MM.1S (cell line): ENCODE measurements at regions not wholly inside any gene's neighbourhood (a gene's known extent, or its start where the extent isn't known, plus 50 kb on each side); places are given as distances from the start of the nearest gene placed in this dataset.
A peak's percentile ranks its signal among the peaks of the same experiment; 100 is the strongest.
"Not testable (repeated sequence)": the region's sequence is repeated elsewhere in the genome, so short reads cannot be mapped to it uniquely, and the experiment has no call there.

ENCODE experiments used
- DNase-seq: peaks from one replicate; pipeline ENCODE4 v3.0.0-alpha.2; 2015
- H2AFZ ChIP-seq: fragments of 300-600 bp; sonication (generic); 2 replicates; pipeline ENCODE4 v1.6.0; 2016; ENCODE audit warnings: antibody characterized with exemption, low read length
- H3F3A ChIP-seq: fragments of 300-600 bp; sonication (generic); 2 replicates; pipeline ENCODE4 v1.6.1; 2016; ENCODE audit warnings: mild to moderate bottlenecking, antibody characterized with exemption, low read length, moderate library complexity, mixed read lengths; ENCODE audit not compliant: insufficient read depth
- H3K27ac ChIP-seq: fragments of 300-600 bp; sonication (generic); 2 replicates; pipeline ENCODE4 v1.5.1; 2016; ENCODE audit warnings: mild to moderate bottlenecking, low read length
- H3K27me3 ChIP-seq: fragments of 300-600 bp; sonication (generic); replicated peaks from 2 replicates; pipeline ENCODE4 v1.6.0; 2016; ENCODE audit warnings: low read length; ENCODE audit not compliant: insufficient read depth
- H3K36me3 ChIP-seq: fragments of 300-600 bp; sonication (generic); replicated peaks from 2 replicates; pipeline ENCODE4 v1.6.1; 2016; ENCODE audit warnings: mild to moderate bottlenecking, low read length, mixed read lengths; ENCODE audit not compliant: insufficient read depth
- H3K4me1 ChIP-seq: fragments of 300-600 bp; sonication (generic); 2 replicates; pipeline ENCODE4 v1.6.1; 2016; ENCODE audit warnings: low read length, mixed read lengths
- H3K4me2 ChIP-seq: fragments of 300-600 bp; sonication (generic); 2 replicates; pipeline ENCODE4 v1.6.0; 2016; ENCODE audit warnings: low read depth, low read length
- H3K4me3 ChIP-seq: fragments of 300-600 bp; sonication (generic); 2 replicates; pipeline ENCODE4 v1.5.1; 2016; ENCODE audit warnings: low read length, mixed read lengths
- H3K79me2 ChIP-seq: fragments of 300-600 bp; sonication (generic); 2 replicates; pipeline ENCODE4 v1.6.1; 2016; ENCODE audit warnings: mixed run types, low read length, mixed read lengths
- H3K9ac ChIP-seq: fragments of 300-600 bp; sonication (generic); 2 replicates; pipeline ENCODE4 v1.6.1; 2016; ENCODE audit warnings: low read length, mixed read lengths
- H3K9me2 ChIP-seq: fragments of 300-600 bp; sonication (generic); replicated peaks from 2 replicates; pipeline ENCODE4 v1.6.1; 2016; ENCODE audit warnings: mild to moderate bottlenecking, low read length, mixed read lengths; ENCODE audit not compliant: insufficient read depth
- H3K9me3 ChIP-seq: fragments of 300-600 bp; sonication (generic); replicated peaks from 2 replicates; pipeline ENCODE4 v1.6.1; 2016; ENCODE audit warnings: mild to moderate bottlenecking, low read length, mixed read lengths; ENCODE audit not compliant: insufficient read depth
- H4K20me1 ChIP-seq: fragments of 300-600 bp; sonication (generic); 2 replicates; pipeline ENCODE4 v1.6.1; 2016; ENCODE audit warnings: mild to moderate bottlenecking, low read length, moderate library complexity, mixed read lengths; ENCODE audit not compliant: insufficient read depth
- CTCF ChIP-seq: fragments of 300-600 bp; sonication (generic); IDR thresholded peaks from 2 replicates; pipeline ENCODE4 v1.5.1; 2016; ENCODE audit warnings: antibody characterized with exemption, low read length, mixed read lengths
- EZH2 ChIP-seq: fragments of 300-600 bp; sonication (generic); optimal IDR thresholded peaks from 2 replicates; pipeline ENCODE3; 2017; ENCODE audit warnings: low read depth, mild to moderate bottlenecking, antibody characterized with exemption, low read length, mixed read lengths
- EZH2phosphoT487 ChIP-seq: fragments of 300-600 bp; sonication (generic); IDR thresholded peaks from 2 replicates; pipeline ENCODE4 v1.6.1; 2018; ENCODE audit warnings: antibody characterized with exemption, low read length

GRCh38 chr11:98734686-98735085 is 286.1 kb upstream of the CNTN5 start:
- Histone ChIP-seq H3K4me2 (no peak overlapping the region), H2AFZ (0 out of 2 replicates have a peak overlapping the region, but pooled peaks have one; percentile 23)
- DNase-seq, result peak; percentile 33

DNA sequence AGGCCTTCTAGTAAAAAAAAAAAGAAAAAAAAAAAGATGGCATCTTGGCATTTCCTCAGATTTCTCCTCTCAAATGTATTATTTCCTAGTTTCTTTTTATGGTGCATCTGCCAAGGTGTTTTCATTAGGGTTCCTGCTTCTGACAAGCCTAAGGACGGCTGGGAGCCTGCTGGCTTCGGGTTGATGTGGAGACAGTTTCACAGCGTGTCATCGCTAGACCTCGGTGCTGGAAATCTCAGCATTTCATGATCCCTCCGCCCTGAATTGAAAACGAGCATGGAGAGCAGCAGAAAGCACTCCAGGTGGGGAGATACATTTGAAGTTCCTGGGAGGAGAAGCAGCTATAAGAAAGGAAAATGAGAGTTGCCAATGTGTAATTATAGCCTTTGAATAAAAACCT is 283.9 kb upstream of the CNTN5 start:
- no peaks in the 10 kb centered on the region for H3K36me3 ChIP-seq
- H3K79me2 ChIP-seq, result no peaks in the 10 kb centered on the region
- no peak overlapping the region for H3K27ac ChIP-seq
- no peak overlapping the region for H2AFZ ChIP-seq
- H3K27me3 ChIP-seq, result no peaks in the 10 kb centered on the region
- no peak for TF ChIP-seq EZH2
- no peak for TF ChIP-seq CTCF
- no peak for TF ChIP-seq EZH2phosphoT487
- H3K4me3 ChIP-seq, result no peak overlapping the region
- H3K9ac ChIP-seq, result no peak overlapping the region
- no peak for DNase-seq
- no peaks in the 10 kb centered on the region for H4K20me1 ChIP-seq
- H3K9me3 ChIP-seq, result no peaks in the 10 kb centered on the region
- no peaks in the 10 kb centered on the region for H3F3A ChIP-seq
- no peaks in the 10 kb centered on the region for H3K9me2 ChIP-seq
- no peak overlapping the region for H3K4me2 ChIP-seq
- no peaks in the 10 kb centered on the region for H3K4me1 ChIP-seq

More at GRCh38 chr11:98734686-98735085, 286.1 kb upstream of the CNTN5 start:
- Histone ChIP-seq H3F3A (no peaks in the 10 kb centered on the region), H3K9me2 (no peaks in the 10 kb centered on the region), H3K4me1 (no peaks in the 10 kb centered on the region), H4K20me1 (no peaks in the 10 kb centered on the region), H3K9ac (no peak overlapping the region), H3K27ac (no peak overlapping the region), H3K9me3 (no peaks in the 10 kb centered on the region), H3K27me3 (no peaks in the 10 kb centered on the region), H3K79me2 (no peaks in the 10 kb centered on the region), H3K36me3 (no peaks in the 10 kb centered on the region), H3K4me3 (no peak overlapping the region)
- no peak for TF ChIP-seq EZH2
- no peak for TF ChIP-seq CTCF
- no peak for TF ChIP-seq EZH2phosphoT487

GRCh38 chr11:98740321-98740720 is 280.4 kb upstream of the CNTN5 start:
- Histone ChIP-seq H4K20me1 (no peaks in the 10 kb centered on the region), H3K36me3 (no peaks in the 10 kb centered on the region), H3K4me1 (no peaks in the 10 kb centered on the region), H3K4me3 (no peak overlapping the region), H3K9ac (no peak overlapping the region), H3K79me2 (no peaks in the 10 kb centered on the region), H3F3A (no peaks in the 10 kb centered on the region), H3K27me3 (no peaks in the 10 kb centered on the region), H3K9me3 (no peaks in the 10 kb centered on the region), H3K9me2 (no peaks in the 10 kb centered on the region), H3K4me2 (no peak overlapping the region), H3K27ac (no peak overlapping the region), H2AFZ (no peak overlapping the region)
- DNase-seq, result no peak
- TF ChIP-seq CTCF, result no peak
- TF ChIP-seq EZH2phosphoT487, result no peak
- no peak for TF ChIP-seq EZH2

DNA sequence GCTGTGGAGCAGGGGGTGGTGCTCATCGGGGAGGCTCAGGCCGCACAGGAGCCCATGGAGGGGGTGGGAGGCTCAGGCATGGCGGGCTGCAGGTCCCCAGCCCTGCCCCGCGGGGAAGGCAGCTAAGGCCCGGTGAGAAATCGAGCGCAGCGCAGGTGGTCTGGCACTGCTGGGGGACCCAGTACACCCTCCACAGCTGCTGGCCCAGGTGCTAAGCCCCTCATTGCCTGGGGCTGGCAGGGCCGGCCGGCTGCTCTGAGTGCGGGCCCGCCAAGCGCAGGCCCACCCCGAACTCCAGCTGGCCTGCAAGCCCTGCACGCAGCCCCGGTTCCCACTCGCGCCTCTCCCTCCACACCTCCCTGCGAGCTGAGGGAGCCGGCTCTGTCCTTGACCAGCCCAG is 257.3 kb upstream of the CNTN5 start:
- not testable (repeated sequence) for H3K4me3 ChIP-seq, H4K20me1 ChIP-seq

More for the DNA sequence above, 257.3 kb upstream of the CNTN5 start:
- not testable (repeated sequence) for H3K9me3 ChIP-seq, H3K27me3 ChIP-seq, H3K9ac ChIP-seq, H3F3A ChIP-seq, H3K79me2 ChIP-seq, H2AFZ ChIP-seq, H3K9me2 ChIP-seq, H3K27ac ChIP-seq, H3K36me3 ChIP-seq, H3K4me1 ChIP-seq, H3K4me2 ChIP-seq, DNase-seq
